GM18511 (cell line): ENCODE measurements at regions not wholly inside any gene's neighbourhood (a gene's known extent, or its start where the extent isn't known, plus 50 kb on each side); places are given as distances from the start of the nearest gene placed in this dataset.
"Not testable (repeated sequence)": the region's sequence is repeated elsewhere in the genome, so short reads cannot be mapped to it uniquely, and the experiment has no call there.

ENCODE experiments used
- ATAC-seq: cut with Tn5 transposase; IDR thresholded peaks from one replicate; pipeline ENCODE4 v1.9.1; 2021; ENCODE audit warnings: mild to moderate bottlenecking, moderate library complexity; ENCODE audit not compliant: unreplicated experiment

GRCh38 chr11:23429569-23429968 lies 569.3 kb upstream of the CCDC179 start:
- no peak for ATAC-seq

GRCh38 chr11:23453522-23453921 lies 593.2 kb upstream of the CCDC179 start:
- no peak for ATAC-seq

- no peak for ATAC-seq
Measured at GRCh38 chr11:23455321-23455891, 595.1 kb upstream of the CCDC179 start.

- ATAC-seq, result no peak
Measured at GRCh38 chr11:23457641-23458040, 597.4 kb upstream of the CCDC179 start.

GRCh38 chr11:23471878-23472277 lies 611.6 kb upstream of the CCDC179 start:
- no peak for ATAC-seq

- no peak for ATAC-seq
Measured at GRCh38 chr11:23473782-23474181, 613.5 kb upstream of the CCDC179 start.

- ATAC-seq, result no peak
Measured at GRCh38 chr11:23480736-23481135, 620.5 kb upstream of the CCDC179 start.

- ATAC-seq, result not testable (repeated sequence)
Measured at GRCh38 chr11:23484146-23484545, 623.9 kb upstream of the CCDC179 start.

GRCh38 chr11:23484618-23485017 lies 624.3 kb upstream of the CCDC179 start:
- not testable (repeated sequence) for ATAC-seq

GRCh38 chr11:23490557-23491235 lies 630.4 kb upstream of the CCDC179 start:
- no peak for ATAC-seq

- ATAC-seq, result no peak
Measured at GRCh38 chr11:23494981-23495380, 634.7 kb upstream of the CCDC179 start.

GRCh38 chr11:23496340-23496739 lies 636.1 kb upstream of the CCDC179 start:
- ATAC-seq, result no peak

- ATAC-seq, result no peak
Measured at GRCh38 chr11:23497040-23497439, 636.8 kb upstream of the CCDC179 start.

GRCh38 chr11:23502389-23502788 lies 642.1 kb upstream of the CCDC179 start:
- no peak for ATAC-seq

- ATAC-seq, result no peak
Measured at GRCh38 chr11:23502826-23503225, 642.6 kb upstream of the CCDC179 start.

- ATAC-seq, result no peak
Measured at GRCh38 chr11:23509023-23509422, 648.7 kb upstream of the CCDC179 start.

GRCh38 chr11:23509821-23510220 lies 649.5 kb upstream of the CCDC179 start:
- no peak for ATAC-seq

GRCh38 chr11:23519194-23519593 lies 658.9 kb upstream of the CCDC179 start:
- no peak for ATAC-seq

GRCh38 chr11:23520226-23520960 lies 660.1 kb upstream of the CCDC179 start:
- ATAC-seq, result no peak

GRCh38 chr11:23536907-23537306 lies 676.6 kb upstream of the CCDC179 start:
- no peak for ATAC-seq

- no peak for ATAC-seq
Measured at GRCh38 chr11:23539556-23539955, 679.3 kb upstream of the CCDC179 start.

- ATAC-seq, result peak; percentile 96
Measured at GRCh38 chr11:23540101-23540561, 679.9 kb upstream of the CCDC179 start.
